H9 (cell line): ENCODE measurements at regions not wholly inside any gene's neighbourhood (a gene's known extent, or its start where the extent isn't known, plus 50 kb on each side); places are given as distances from the start of the nearest gene placed in this dataset.

ENCODE experiments used
- DNase-seq: peaks from one replicate; pipeline ENCODE4 v3.0.0-alpha.2; 2017
- H2AFZ ChIP-seq: one replicate; pipeline ENCODE4 v1.6.1; 2013; ENCODE audit warnings: mild to moderate bottlenecking, low read length, control low read depth, moderate library complexity
- H2AK5ac ChIP-seq: 2 replicates; pipeline ENCODE4 v1.6.1; 2013; ENCODE audit warnings: low read length, control low read depth, mixed read lengths; ENCODE audit not compliant: insufficient read length
- H2BK120ac ChIP-seq: one replicate; pipeline ENCODE4 v1.6.1; 2013; ENCODE audit warnings: low read depth, mild to moderate bottlenecking, low read length, control low read depth, inconsistent platforms; ENCODE audit not compliant: poor library complexity, severe bottlenecking
- H2BK12ac ChIP-seq: 2 replicates; pipeline ENCODE4 v1.6.1; 2013; ENCODE audit warnings: low read length, control low read depth, mixed read lengths, low read depth; ENCODE audit not compliant: insufficient read length
- H2BK15ac ChIP-seq: 2 replicates; pipeline ENCODE4 v1.6.1; 2013; ENCODE audit warnings: low read depth, low read length, control low read depth
- H2BK20ac ChIP-seq: one replicate; pipeline ENCODE4 v1.6.1; 2013; ENCODE audit warnings: low read depth, mild to moderate bottlenecking, low read length, control low read depth, inconsistent platforms; ENCODE audit not compliant: poor library complexity, severe bottlenecking
- H2BK5ac ChIP-seq: 2 replicates; pipeline ENCODE4 v1.6.1; 2013; ENCODE audit warnings: low read length, control low read depth, mixed read lengths; ENCODE audit not compliant: insufficient read length
- H3K14ac ChIP-seq: 2 replicates; pipeline ENCODE4 v1.6.1; 2013; ENCODE audit warnings: low read length, control low read depth; ENCODE audit not compliant: insufficient read depth
- H3K18ac ChIP-seq: 2 replicates; pipeline ENCODE4 v1.6.1; 2013; ENCODE audit warnings: low read depth, mild to moderate bottlenecking, mixed read lengths, low read length, control low read depth; ENCODE audit not compliant: insufficient read length
- H3K23ac ChIP-seq: 2 replicates; pipeline ENCODE4 v1.6.1; 2013; ENCODE audit warnings: low read length, control low read depth, mixed read lengths, low read depth; ENCODE audit not compliant: insufficient read length
- H3K23me2 ChIP-seq: 2 replicates; pipeline ENCODE4 v1.6.1; 2013; ENCODE audit warnings: low read depth, mild to moderate bottlenecking, mixed read lengths, low read length, control low read depth; ENCODE audit not compliant: insufficient read length, poor library complexity, severe bottlenecking
- H3K27ac ChIP-seq: 2 replicates; pipeline ENCODE4 v1.5.1; 2013; ENCODE audit warnings: low read length, control low read depth, mixed read lengths, low read depth; ENCODE audit not compliant: insufficient read length
- H3K27me3 ChIP-seq: 2 replicates; pipeline ENCODE4 v1.6.1; 2013; ENCODE audit warnings: low read length, control low read depth, inconsistent platforms; ENCODE audit not compliant: insufficient read depth
- H3K4ac ChIP-seq: 2 replicates; pipeline ENCODE4 v1.6.1; 2013; ENCODE audit warnings: low read depth, mild to moderate bottlenecking, control low read depth, inconsistent platforms, low read length, moderate library complexity
- H3K4me1 ChIP-seq: 2 replicates; pipeline ENCODE4 v1.6.1; 2013; ENCODE audit warnings: low read length, control low read depth, inconsistent platforms; ENCODE audit not compliant: insufficient read depth
- H3K4me2 ChIP-seq: 2 replicates; pipeline ENCODE4 v1.6.1; 2013; ENCODE audit warnings: low read length, control low read depth, mixed read lengths; ENCODE audit not compliant: insufficient read length, insufficient read depth
- H3K56ac ChIP-seq: 2 replicates; pipeline ENCODE4 v1.6.1; 2013; ENCODE audit warnings: low read depth, mild to moderate bottlenecking, mixed read lengths, low read length, control low read depth; ENCODE audit not compliant: insufficient read length
- H3K79me1 ChIP-seq: 2 replicates; pipeline ENCODE4 v1.6.1; 2013; ENCODE audit warnings: low read depth, mild to moderate bottlenecking, moderate library complexity, low read length, control low read depth, inconsistent platforms; ENCODE audit not compliant: insufficient read depth, poor library complexity, severe bottlenecking
- H3K79me2 ChIP-seq: 2 replicates; pipeline ENCODE4 v1.6.1; 2013; ENCODE audit warnings: low read length, control low read depth, inconsistent platforms; ENCODE audit not compliant: insufficient read depth
- H3K9ac ChIP-seq: 2 replicates; pipeline ENCODE4 v1.6.1; 2013; ENCODE audit warnings: low read length, control low read depth, mixed read lengths; ENCODE audit not compliant: insufficient read length; ENCODE audit errors: extremely low read depth
- H3K9me3 ChIP-seq: one replicate; pipeline ENCODE4 v1.6.1; 2013; ENCODE audit warnings: low read depth, low read length, inconsistent platforms; ENCODE audit not compliant: control insufficient read depth
- H3T11ph ChIP-seq: one replicate; pipeline ENCODE4 v1.6.1; 2013; ENCODE audit warnings: mild to moderate bottlenecking, low read length, control low read depth, inconsistent platforms
- H4K20me1 ChIP-seq: one replicate; pipeline ENCODE4 v1.6.1; 2013; ENCODE audit not compliant: control insufficient read depth, insufficient read length, insufficient read depth
- H4K5ac ChIP-seq: 2 replicates; pipeline ENCODE4 v1.6.1; 2013; ENCODE audit warnings: low read depth, mild to moderate bottlenecking, mixed read lengths, low read length, control low read depth; ENCODE audit not compliant: insufficient read length
- H4K8ac ChIP-seq: replicated peaks from 2 replicates; pipeline ENCODE4 v1.6.1; 2013; ENCODE audit warnings: low read length, control low read depth, mixed read lengths, low read depth; ENCODE audit not compliant: insufficient read length
- H4K91ac ChIP-seq: 2 replicates; pipeline ENCODE4 v1.6.1; 2013; ENCODE audit warnings: low read depth, mild to moderate bottlenecking, moderate library complexity, mixed read lengths, low read length, control low read depth; ENCODE audit not compliant: insufficient read length
- H3K27ac Mint-ChIP-seq, 3 experiments: 2 replicates in 2 of 3; 3 replicates in 1 of 3; pipeline ENCODE4 v1.8.0; 2020 to 2021; ENCODE audit warnings: mixed read lengths in 3 of 3, mild to moderate bottlenecking in 1 of 3, moderate library complexity in 1 of 3
- H3K27me3 Mint-ChIP-seq: 2 replicates; pipeline ENCODE4 v1.8.0; 2021; ENCODE audit warnings: low read depth, mild to moderate bottlenecking, moderate library complexity, mixed read lengths
- H3K36me3 Mint-ChIP-seq, 3 experiments: 2 replicates in 2 of 3; 3 replicates in 1 of 3; pipeline ENCODE4 v1.8.0; 2020 to 2021; ENCODE audit warnings: low read depth in 3 of 3, mixed read lengths in 3 of 3; ENCODE audit not compliant: insufficient read depth in 1 of 3
- H3K4me1 Mint-ChIP-seq, 2 experiments: 2 replicates each; pipeline ENCODE4 v1.8.0; 2020; ENCODE audit warnings: mixed read lengths in 2 of 2
- H3K4me3 Mint-ChIP-seq, 2 experiments: 2 replicates in 1 of 2; 3 replicates in 1 of 2; pipeline ENCODE4 v1.8.0; 2020 to 2021; ENCODE audit warnings: mild to moderate bottlenecking in 2 of 2, mixed read lengths in 2 of 2, moderate library complexity in 1 of 2
- H3K9me3 Mint-ChIP-seq, 2 experiments: 2 replicates in 1 of 2; 3 replicates in 1 of 2; pipeline ENCODE4 v1.8.0; 2020; ENCODE audit warnings: mild to moderate bottlenecking in 2 of 2, mixed read lengths in 2 of 2, moderate library complexity in 1 of 2
- CTCF ChIP-seq: fragments of 200-600 bp; sonication (generic); conservative IDR thresholded peaks from 3 replicates; pipeline ENCODE4 v1.8.0; 2021; ENCODE audit warnings: antibody characterized with exemption, mild to moderate bottlenecking
- WGBS: extraction: QIAGEN DNeasy Blood & Tissue Kit; methylation state at CpG from one replicate; pipeline ENCODE4 v1.1.7; 2013; ENCODE audit warnings: missing lambda C conversion rate, low lambda C conversion rate, mixed read lengths; ENCODE audit not compliant: insufficient read length; ENCODE audit errors: extremely low coverage; 5-methylcytosine and 5-hydroxymethylcytosine counted together

GRCh38 chr7:54249686-54250085 is 292.5 kb upstream of the VSTM2A start:
- Histone ChIP-seq H2AFZ (no peak overlapping the region), H3K56ac (no peak overlapping the region), H3K4me1 (no peaks in the 10 kb centered on the region), H3K79me2 (no peaks in the 10 kb centered on the region), H4K5ac (no peak overlapping the region), H2BK20ac (no peak overlapping the region), H3K9ac (no peak overlapping the region), H3K23ac (no peak overlapping the region), H4K91ac (no peak overlapping the region), H4K20me1 (no peaks in the 10 kb centered on the region), H3K4me2 (no peak overlapping the region), H3K18ac (no peak overlapping the region), H3K27me3 (no peaks in the 10 kb centered on the region), H2BK15ac (no peak overlapping the region), H2BK5ac (no peak overlapping the region), H4K8ac (no peak overlapping the region), H2BK120ac (no peak overlapping the region), H2BK12ac (no peak overlapping the region), H2AK5ac (no peak overlapping the region), H3K79me1 (no peaks in the 10 kb centered on the region), H3T11ph (no peak overlapping the region), H3K4ac (no peak overlapping the region), H3K27ac (no peak overlapping the region), H3K14ac (no peak overlapping the region), H3K23me2 (no peaks in the 10 kb centered on the region), H3K9me3 (no peaks in the 10 kb centered on the region)
- WGBS: no CpG with 5 or more reads among the region's 3 CpGs
- Mint-ChIP-seq H3K27ac (no peak overlapping the region), H3K4me1 (peaks cover 0 to 8% of the 10 kb centered on the region in 2 experiments; a peak in 2 of 4 replicates), H3K4me3 (no peak overlapping the region), H3K9me3 (no peaks in the 10 kb centered on the region), H3K27me3 (no peaks in the 10 kb centered on the region), H3K36me3 (no peaks in the 10 kb centered on the region)
- no peak for DNase-seq
- no peak for TF ChIP-seq CTCF
